ENCODE measurements at regions not wholly inside any gene's neighbourhood (a gene's known extent, or its start where the extent isn't known, plus 50 kb on each side); places are given as distances from the start of the nearest gene placed in this dataset.

- TF ChIP-seq, protein P1, sequence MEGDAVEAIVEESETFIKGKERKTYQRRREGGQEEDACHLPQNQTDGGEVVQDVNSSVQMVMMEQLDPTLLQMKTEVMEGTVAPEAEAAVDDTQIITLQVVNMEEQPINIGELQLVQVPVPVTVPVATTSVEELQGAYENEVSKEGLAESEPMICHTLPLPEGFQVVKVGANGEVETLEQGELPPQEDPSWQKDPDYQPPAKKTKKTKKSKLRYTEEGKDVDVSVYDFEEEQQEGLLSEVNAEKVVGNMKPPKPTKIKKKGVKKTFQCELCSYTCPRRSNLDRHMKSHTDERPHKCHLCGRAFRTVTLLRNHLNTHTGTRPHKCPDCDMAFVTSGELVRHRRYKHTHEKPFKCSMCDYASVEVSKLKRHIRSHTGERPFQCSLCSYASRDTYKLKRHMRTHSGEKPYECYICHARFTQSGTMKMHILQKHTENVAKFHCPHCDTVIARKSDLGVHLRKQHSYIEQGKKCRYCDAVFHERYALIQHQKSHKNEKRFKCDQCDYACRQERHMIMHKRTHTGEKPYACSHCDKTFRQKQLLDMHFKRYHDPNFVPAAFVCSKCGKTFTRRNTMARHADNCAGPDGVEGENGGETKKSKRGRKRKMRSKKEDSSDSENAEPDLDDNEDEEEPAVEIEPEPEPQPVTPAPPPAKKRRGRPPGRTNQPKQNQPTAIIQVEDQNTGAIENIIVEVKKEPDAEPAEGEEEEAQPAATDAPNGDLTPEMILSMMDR (IDR thresholded peaks at IDR 0.05) = no peak
- Mint-ChIP-seq H3K36me3 (ENCODE audit: low read depth) (no peaks in the 10 kb centered on the region), H3K27ac (no peak overlapping the region), H3K4me1 (ENCODE audit: low read depth) (peaks cover 7% of the 10 kb centered on the region), H3K4me3 (no peak overlapping the region), H3K9me3 (no peaks in the 10 kb centered on the region), H3K27me3 (no peaks in the 10 kb centered on the region)
- no peaks in the 10 kb centered on the region for H3K36me3 ChIP-seq (ENCODE audit: insufficient read depth, low read length)
- H3K9me3 ChIP-seq (ENCODE audit: control insufficient read depth in 1 of 2, insufficient read depth in 1 of 2, low read length in 2 of 2) = no peaks in the 10 kb centered on the region
- no peaks in the 10 kb centered on the region for H3K4me1 ChIP-seq (ENCODE audit: insufficient read depth, low read length)
- ATAC-seq (ENCODE audit: poor library complexity) (no peak), DNase-seq (no peak)
- H3K4me3 ChIP-seq (ENCODE audit: low read length) = no peak overlapping the region
- H3K27me3 ChIP-seq (ENCODE audit: control insufficient read depth in 1 of 2, insufficient read depth in 2 of 2, low read length in 2 of 2) = no peaks in the 10 kb centered on the region
- ChIA-PET POLR2A (no interaction called here), CTCF (no interaction called here)
- intact Hi-C loops (cut with DNase I, micrococcal nuclease) = loop anchor here in 1 of 2 experiments (10.0 kb wide), 1 partner anchor 527 kb away; no protein-coding TSS in a partner anchor
- no peak overlapping the region for H3K27ac ChIP-seq (ENCODE audit: low read depth in 1 of 2, low read length in 2 of 2)
Measured at GRCh38 chr2:58727981-58728656, 487.0 kb upstream of the FANCL start.

DNA sequence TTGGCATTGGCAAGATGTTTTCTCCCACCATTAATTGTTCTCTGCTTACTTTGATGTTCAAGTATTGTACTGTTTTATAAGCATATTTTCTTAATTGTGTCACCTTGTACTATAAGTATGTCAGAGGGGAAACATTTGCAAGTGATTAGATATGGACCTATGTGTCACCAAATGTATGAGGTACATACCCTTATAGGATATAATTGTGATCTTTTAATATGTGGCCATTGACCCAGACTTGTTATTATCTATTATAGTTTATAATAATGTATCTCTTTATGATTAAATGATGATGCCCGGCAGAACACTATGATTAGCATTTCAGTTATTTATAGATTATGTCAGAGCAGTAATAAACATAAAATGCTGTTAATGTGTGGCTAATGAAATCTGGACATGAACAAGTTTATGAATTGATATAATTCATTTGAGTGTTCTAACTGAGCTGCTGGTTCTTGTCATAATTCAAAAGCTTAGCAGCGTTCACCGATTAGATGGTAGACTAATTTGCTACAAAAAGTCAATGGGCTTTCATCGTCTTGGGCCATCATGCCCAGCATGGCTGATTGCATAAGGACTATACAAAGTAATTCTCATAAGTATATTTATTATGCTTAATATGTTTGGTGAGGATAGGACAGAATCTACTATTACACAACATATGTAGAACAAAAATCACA, 480.9 kb upstream of the FANCL start:
- no peak overlapping the region for H3K4me3 ChIP-seq (ENCODE audit: low read length)
- no peak for DNase-seq
- TF ChIP-seq, protein P1 (IDR thresholded peaks at IDR 0.05) = no peak
- intact Hi-C loops (cut with DNase I, micrococcal nuclease) = loop anchor here in 1 of 2 experiments (10.0 kb wide), 1 partner anchor 533 kb away; no protein-coding TSS in a partner anchor
- Mint-ChIP-seq H3K9me3 (no peaks in the 10 kb centered on the region), H3K4me1 (ENCODE audit: low read depth) (no peaks in the 10 kb centered on the region), H3K4me3 (no peak overlapping the region), H3K27me3 (no peaks in the 10 kb centered on the region), H3K36me3 (ENCODE audit: low read depth) (no peaks in the 10 kb centered on the region), H3K27ac (no peak overlapping the region)
- peaks cover 0 to 5% of the 10 kb centered on the region in 2 experiments for H3K27me3 ChIP-seq (ENCODE audit: control insufficient read depth in 1 of 2, insufficient read depth in 2 of 2, low read length in 2 of 2)
- no peaks in the 10 kb centered on the region for H3K36me3 ChIP-seq (ENCODE audit: insufficient read depth, low read length)
- CTCF ChIA-PET = no interaction called here
- no peak overlapping the region for H3K27ac ChIP-seq (ENCODE audit: low read depth in 1 of 2, low read length in 2 of 2)
- ATAC-seq (ENCODE audit: poor library complexity) = no peak
- H3K4me1 ChIP-seq (ENCODE audit: insufficient read depth, low read length) = no peaks in the 10 kb centered on the region
- no peaks in the 10 kb centered on the region for H3K9me3 ChIP-seq (ENCODE audit: control insufficient read depth in 1 of 2, insufficient read depth in 1 of 2, low read length in 2 of 2)
- POLR2A ChIA-PET = no interaction called here

GRCh38 chr2:58720770-58721697, 479.9 kb upstream of the FANCL start:
- Mint-ChIP-seq H3K9me3 (no peaks in the 10 kb centered on the region), H3K27ac (no peak overlapping the region), H3K27me3 (no peaks in the 10 kb centered on the region), H3K4me1 (ENCODE audit: low read depth) (no peaks in the 10 kb centered on the region), H3K4me3 (no peak overlapping the region), H3K36me3 (ENCODE audit: low read depth) (no peaks in the 10 kb centered on the region)
- ChIA-PET CTCF (no interaction called here), POLR2A (no interaction called here)
- Histone ChIP-seq H3K27me3 (ENCODE audit: control insufficient read depth in 1 of 2, insufficient read depth in 2 of 2, low read length in 2 of 2) (peaks cover 0 to 6% of the 10 kb centered on the region in 2 experiments), H3K9me3 (ENCODE audit: control insufficient read depth in 1 of 2, insufficient read depth in 1 of 2, low read length in 2 of 2) (no peaks in the 10 kb centered on the region), H3K27ac (ENCODE audit: low read depth in 1 of 2, low read length in 2 of 2) (no peak overlapping the region), H3K36me3 (ENCODE audit: insufficient read depth, low read length) (no peaks in the 10 kb centered on the region), H3K4me1 (ENCODE audit: insufficient read depth, low read length) (no peaks in the 10 kb centered on the region), H3K4me3 (ENCODE audit: low read length) (no peak overlapping the region)
- no peak for ATAC-seq (ENCODE audit: poor library complexity)
- intact Hi-C loops (cut with DNase I, micrococcal nuclease) = loop anchor here in 1 of 2 experiments (10.0 kb wide), 1 partner anchor 534 kb away; no protein-coding TSS in a partner anchor
- DNase-seq = no peak
- TF ChIP-seq, protein P1 (IDR thresholded peaks at IDR 0.05) = no peak

All from CD4-positive, alpha-beta T cell (primary cell).